GM12874 (cell line): ENCODE measurements at regions not wholly inside any gene's neighbourhood (a gene's known extent, or its start where the extent isn't known, plus 50 kb on each side); places are given as distances from the start of the nearest gene placed in this dataset.

ENCODE experiments used
- TF ChIP-seq, protein P1 (sequence below): IDR thresholded peaks from 2 replicates; pipeline ENCODE4 v1.5.1; 2011; ENCODE audit warnings: low read depth, mild to moderate bottlenecking, control low read depth, low read length, moderate library complexity; ENCODE audit not compliant: insufficient read depth

DNA sequence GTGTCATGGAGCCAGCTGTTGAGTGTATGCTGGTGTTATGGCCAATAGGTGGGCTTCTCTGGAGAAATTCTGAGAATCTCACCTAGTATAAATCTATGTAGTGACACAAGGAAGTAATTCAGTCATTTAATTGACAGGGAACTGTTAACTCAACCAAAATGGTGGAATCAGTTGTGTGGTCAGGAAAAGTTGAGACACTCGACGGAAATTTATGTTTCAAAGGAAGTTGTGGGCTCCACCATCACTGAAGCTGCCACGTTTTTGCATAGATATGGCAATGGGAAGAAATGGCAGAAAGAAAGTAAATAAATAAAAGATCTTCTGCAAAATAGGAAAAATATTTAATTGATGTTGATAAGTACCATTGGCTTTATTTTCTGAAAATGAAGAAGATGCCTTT is 84.5 kb downstream of the ATP6V1G3 start:
- TF ChIP-seq, protein P1, sequence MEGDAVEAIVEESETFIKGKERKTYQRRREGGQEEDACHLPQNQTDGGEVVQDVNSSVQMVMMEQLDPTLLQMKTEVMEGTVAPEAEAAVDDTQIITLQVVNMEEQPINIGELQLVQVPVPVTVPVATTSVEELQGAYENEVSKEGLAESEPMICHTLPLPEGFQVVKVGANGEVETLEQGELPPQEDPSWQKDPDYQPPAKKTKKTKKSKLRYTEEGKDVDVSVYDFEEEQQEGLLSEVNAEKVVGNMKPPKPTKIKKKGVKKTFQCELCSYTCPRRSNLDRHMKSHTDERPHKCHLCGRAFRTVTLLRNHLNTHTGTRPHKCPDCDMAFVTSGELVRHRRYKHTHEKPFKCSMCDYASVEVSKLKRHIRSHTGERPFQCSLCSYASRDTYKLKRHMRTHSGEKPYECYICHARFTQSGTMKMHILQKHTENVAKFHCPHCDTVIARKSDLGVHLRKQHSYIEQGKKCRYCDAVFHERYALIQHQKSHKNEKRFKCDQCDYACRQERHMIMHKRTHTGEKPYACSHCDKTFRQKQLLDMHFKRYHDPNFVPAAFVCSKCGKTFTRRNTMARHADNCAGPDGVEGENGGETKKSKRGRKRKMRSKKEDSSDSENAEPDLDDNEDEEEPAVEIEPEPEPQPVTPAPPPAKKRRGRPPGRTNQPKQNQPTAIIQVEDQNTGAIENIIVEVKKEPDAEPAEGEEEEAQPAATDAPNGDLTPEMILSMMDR, result no peak

DNA sequence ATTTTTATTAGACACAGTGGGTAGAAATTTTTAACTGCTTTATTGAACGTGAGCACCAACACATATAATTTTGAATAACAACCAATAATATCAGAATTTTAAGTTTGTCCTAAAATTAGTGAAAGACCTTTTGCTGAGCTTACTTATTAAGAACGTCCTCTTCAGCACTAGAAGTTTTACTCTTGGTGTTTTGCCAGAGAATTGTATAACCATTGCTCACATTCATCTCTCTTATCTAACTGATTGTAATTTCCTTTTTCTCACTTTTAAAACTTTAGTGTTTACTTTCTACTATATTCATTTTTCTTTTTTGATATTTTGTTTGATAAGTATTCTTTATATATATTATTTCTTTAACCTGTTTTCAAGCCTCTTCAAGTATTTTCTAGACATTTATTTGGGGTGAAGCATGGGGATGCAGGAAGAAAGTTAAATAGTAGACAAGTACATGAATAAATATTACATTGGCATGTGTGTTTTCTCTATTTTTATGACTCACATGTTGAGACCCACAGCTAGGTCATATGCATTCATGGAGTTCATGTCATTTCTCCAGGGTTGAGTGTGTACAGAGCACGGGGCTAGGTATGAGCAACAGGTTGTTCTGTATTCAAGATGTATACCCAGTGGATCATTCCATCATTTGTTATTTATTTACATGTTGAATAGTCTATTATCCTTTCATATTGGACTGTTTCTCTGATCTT is 90.6 kb downstream of the ATP6V1G3 start:
- TF ChIP-seq, protein P1, result no peak

DNA sequence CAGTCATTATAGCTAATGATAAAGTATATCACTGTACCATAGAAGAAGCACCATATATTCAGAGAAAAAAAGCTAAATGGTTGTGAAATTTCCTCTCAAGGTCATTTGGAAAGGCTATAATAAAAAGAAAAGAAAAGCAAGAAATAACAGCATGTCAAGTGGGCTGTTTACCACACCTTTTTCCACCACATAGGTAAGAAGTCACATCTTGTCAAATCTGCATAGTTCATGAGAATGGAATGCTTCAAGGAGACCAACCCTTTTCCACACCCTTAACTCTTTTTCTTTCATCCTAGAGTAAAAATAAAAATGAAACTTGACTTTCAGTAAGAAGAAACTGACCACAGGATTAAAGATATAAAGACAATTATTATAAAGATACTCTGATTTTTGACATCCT is 91.2 kb downstream of the ATP6V1G3 start:
- TF ChIP-seq, protein P1, result no peak

DNA sequence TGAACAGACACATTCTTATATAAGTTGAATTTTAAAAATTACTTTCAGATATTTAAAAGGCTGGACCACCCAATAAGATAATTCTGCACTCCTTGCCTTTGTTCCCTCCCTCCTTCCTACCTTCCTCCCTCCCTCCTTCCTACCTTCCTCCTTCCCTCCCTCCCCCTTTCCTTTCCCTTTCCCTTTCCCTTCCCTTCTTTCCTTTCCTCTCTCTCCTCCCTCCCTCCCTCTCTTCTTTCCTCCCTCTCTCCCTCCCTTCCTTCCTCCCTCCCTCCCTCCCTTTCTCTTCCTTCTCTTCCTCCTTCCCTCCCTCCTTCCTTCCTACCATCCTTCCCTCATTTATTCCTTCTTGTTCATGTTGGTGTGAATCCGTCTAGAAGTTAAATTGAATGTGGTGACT is 93.0 kb downstream of the ATP6V1G3 start:
- TF ChIP-seq, protein P1, result no peak

DNA sequence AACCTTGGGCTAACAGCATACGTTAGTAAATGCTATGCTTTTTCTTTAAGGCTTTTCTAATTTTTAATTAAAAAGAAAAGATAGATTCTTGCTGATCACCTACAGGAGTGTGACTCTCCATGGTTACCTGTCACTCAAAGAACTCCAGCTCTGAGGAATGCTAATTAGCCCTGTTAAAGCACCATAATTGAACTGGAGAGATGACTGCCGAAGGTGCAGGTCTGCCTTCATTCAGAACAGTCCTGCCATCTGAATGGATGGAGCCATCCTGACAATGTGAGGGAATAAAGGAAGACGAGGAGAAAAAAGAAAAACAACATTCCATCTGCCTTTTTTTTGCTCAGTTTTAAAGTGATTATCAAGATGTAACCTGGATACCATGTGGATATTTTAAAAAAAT is 94.6 kb downstream of the ATP6V1G3 start:
- TF ChIP-seq, protein P1, result no peak

DNA sequence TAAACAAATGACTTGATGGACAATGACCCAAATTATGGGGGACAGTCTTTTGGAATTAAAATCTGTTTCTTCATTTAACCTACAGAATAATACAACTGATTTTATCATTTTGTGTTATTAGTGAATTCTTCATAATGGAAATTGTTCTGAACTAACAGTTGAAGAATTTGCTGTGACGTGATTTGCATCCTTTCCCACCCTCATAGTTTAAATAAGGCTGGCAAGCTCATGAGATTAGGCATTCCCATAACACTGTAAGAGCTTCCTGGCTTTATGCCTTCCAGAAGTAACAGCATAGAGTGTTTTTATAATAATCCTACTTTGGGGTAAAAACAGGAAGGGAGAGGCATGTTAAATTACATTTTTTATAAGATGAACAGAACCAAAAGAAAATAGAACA is 95.7 kb downstream of the ATP6V1G3 start:
- TF ChIP-seq, protein P1, result no peak

DNA sequence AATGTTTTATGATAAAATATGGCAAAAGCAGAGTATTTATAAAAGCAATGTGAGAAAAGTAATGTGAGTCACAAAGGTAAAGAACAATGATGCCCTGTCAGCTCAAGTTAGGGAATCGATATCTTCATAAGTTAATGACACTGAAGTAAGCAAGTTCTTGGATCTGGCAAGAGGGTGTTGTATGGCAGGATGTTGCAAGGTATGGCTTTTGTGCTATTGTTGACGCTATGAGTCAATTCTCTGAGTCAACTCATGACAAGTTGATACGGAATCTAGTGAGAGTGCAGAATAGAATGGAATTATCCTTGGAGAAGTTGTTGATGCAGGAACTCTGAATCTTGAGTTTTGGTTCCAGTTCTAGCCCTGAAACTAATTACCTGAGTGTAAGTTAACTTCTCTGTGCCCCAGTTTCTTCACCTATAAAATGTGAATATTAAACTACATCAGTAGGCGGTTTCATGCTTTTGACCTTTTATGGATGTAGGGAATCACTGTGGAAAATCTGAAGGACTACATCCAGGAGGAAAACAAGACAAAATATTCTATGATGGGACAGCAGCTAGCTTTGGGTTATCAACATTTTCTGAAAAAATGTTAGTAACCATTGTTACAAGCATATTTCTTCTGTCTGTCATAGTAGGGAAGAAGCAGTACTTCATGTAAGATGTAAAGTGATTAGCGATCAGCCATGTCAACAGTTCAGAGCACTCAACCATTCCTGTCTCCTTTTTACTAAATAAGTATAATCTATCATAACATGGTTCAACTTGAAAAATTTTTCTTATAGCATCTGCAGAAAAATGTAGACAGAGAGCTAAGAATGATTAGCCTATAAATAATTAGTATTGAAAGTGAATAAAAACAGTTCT is 96.9 kb downstream of the ATP6V1G3 start:
- TF ChIP-seq, protein P1, result no peak
